HCT116 (cell line): ENCODE measurements at regions not wholly inside any gene's neighbourhood (a gene's known extent, or its start where the extent isn't known, plus 50 kb on each side); places are given as distances from the start of the nearest gene placed in this dataset.

Experiments
- ATAC-seq: fragments of 200-7000 bp; cut with Tn5 transposase; 2 replicates; pipeline ENCODE4 v1.9.1; 2020; ENCODE audit warnings: mild to moderate bottlenecking, moderate library complexity
- BruUV-seq: library from RNA; stranded (reverse); fragments of 400-500 nt; replicated peaks from 2 replicates; lab custom pipeline; 2021; lab: Mats Ljungman, UMichigan
- CTCF ChIA-PET: fragments of 300-600 bp; sonication (Branson Sonifier 250); formaldehyde crosslinking; loops from one replicate; lab custom pipeline; 2021; ENCODE audit warnings: antibody characterized with exemption; lab: Charles Lee
- POLR2A ChIA-PET: fragments of 300-600, 350-600 bp; sonication (Branson Sonifier 250); formaldehyde crosslinking; loops from one replicate; lab custom pipeline; 2021; ENCODE audit warnings: antibody characterized with exemption; lab: Charles Lee
- RAD21 ChIA-PET, 2 experiments: fragments of 300-600 bp; sonication (Branson Sonifier 250); formaldehyde crosslinking; loops; one replicate each; lab custom pipeline; 2023; ENCODE audit warnings: low total read pairs in 2 of 2; ENCODE audit not compliant: uncharacterized antibody in 2 of 2, unreplicated experiment in 2 of 2, low non-redundant PET in 1 of 2; lab: Charles Lee
- DNase-seq: peaks from one replicate; pipeline ENCODE4 v3.0.0-alpha.2; 2010; ENCODE audit warnings: low read depth, low spot score
- H2AFZ ChIP-seq: fragments of 200-600 bp; shearing (Covaris generic), sonication (generic); 2 replicates; pipeline ENCODE4 v1.6.1; 2017; ENCODE audit warnings: low read depth, mixed run types, mixed read lengths, antibody characterized with exemption, low read length; ENCODE audit not compliant: poor library complexity, severe bottlenecking
- H3K27ac ChIP-seq: 2 replicates; pipeline ENCODE4 v1.5.1; 2012; ENCODE audit warnings: low read depth, low read length
- H3K27me3 ChIP-seq: fragments of 200-600 bp; sonication (generic); 2 replicates; pipeline ENCODE4 v1.6.1; 2016; ENCODE audit warnings: mixed run types, low read length, mixed read lengths; ENCODE audit not compliant: insufficient read depth
- H3K36me3 ChIP-seq, 2 experiments: fragments of 200-500 bp in 1 of 2; fragments of 200-600 bp in 1 of 2; sonication (Bioruptor generic) in 1 of 2; sonication (generic) in 1 of 2; 2 replicates each; pipeline versions ENCODE4 v1.5.1 to v1.6.1; 2014 to 2016; ENCODE audit warnings: low read length in 2 of 2, inconsistent platforms in 1 of 2, mixed read lengths in 1 of 2, mixed run types in 1 of 2; ENCODE audit not compliant: insufficient read depth in 2 of 2, control insufficient read depth in 1 of 2
- H3K4me1 ChIP-seq, 2 experiments: fragments of 200-600 bp in 1 of 2; sonication (generic) in 1 of 2; 2 replicates each; pipeline versions ENCODE4 v1.5.1 to v1.6.1; 2012 to 2017; ENCODE audit warnings: low read length in 2 of 2, inconsistent platforms in 1 of 2, mild to moderate bottlenecking in 1 of 2, mixed read lengths in 1 of 2, mixed run types in 1 of 2, moderate library complexity in 1 of 2; ENCODE audit not compliant: insufficient read depth in 2 of 2, control insufficient read depth in 1 of 2
- H3K4me2 ChIP-seq: fragments of 200-600 bp; sonication (generic); 2 replicates; pipeline ENCODE4 v1.6.1; 2017; ENCODE audit warnings: mixed run types, low read length, mixed read lengths
- H3K4me3 ChIP-seq, 2 experiments: fragments of 200-600 bp in 1 of 2; sonication (generic) in 1 of 2; replicated peaks in 1 of 2; 2 replicates each; pipeline ENCODE4 v1.5.1; 2011 to 2016; ENCODE audit warnings: low read length in 2 of 2, control low read depth in 1 of 2, low read depth in 1 of 2, mild to moderate bottlenecking in 1 of 2, mixed read lengths in 1 of 2, mixed run types in 1 of 2
- H3K79me2 ChIP-seq: fragments of 200-600 bp; sonication (generic); 2 replicates; pipeline ENCODE4 v1.6.1; 2017; ENCODE audit warnings: mild to moderate bottlenecking, mixed run types, low read length, moderate library complexity, mixed read lengths; ENCODE audit not compliant: insufficient read depth
- H3K9ac ChIP-seq: fragments of 200-600 bp; sonication (generic); 2 replicates; pipeline ENCODE4 v1.6.1; 2016; ENCODE audit warnings: low read length, mixed read lengths
- H3K9me2 ChIP-seq: fragments of 200-600 bp; sonication (generic), shearing (Covaris generic); 2 replicates; pipeline ENCODE4 v1.6.1; 2017; ENCODE audit warnings: mixed run types, mild to moderate bottlenecking, moderate library complexity; ENCODE audit not compliant: insufficient read depth
- H3K9me3 ChIP-seq, 2 experiments: fragments of 200-500 bp in 1 of 2; fragments of 200-600 bp in 1 of 2; sonication (Bioruptor generic) in 1 of 2; sonication (generic) in 1 of 2; 2 replicates each; pipeline ENCODE4 v1.6.1; 2014 to 2017; ENCODE audit warnings: low read length in 2 of 2, mixed read lengths in 2 of 2, inconsistent platforms in 1 of 2, low read depth in 1 of 2, mild to moderate bottlenecking in 1 of 2, mixed run types in 1 of 2, moderate library complexity in 1 of 2; ENCODE audit not compliant: control insufficient read depth in 1 of 2, insufficient read depth in 1 of 2
- H4K20me1 ChIP-seq: fragments of 200-600 bp; sonication (generic), shearing (Covaris generic); 2 replicates; pipeline ENCODE4 v1.6.1; 2017; ENCODE audit warnings: mixed run types, mild to moderate bottlenecking, moderate library complexity; ENCODE audit not compliant: insufficient read depth
- EGR1 ChIP-seq: IDR thresholded peaks from 2 replicates; pipeline ENCODE4 v1.6.1; 2012; ENCODE audit warnings: low read depth
- JUND ChIP-seq: IDR thresholded peaks from 2 replicates; pipeline ENCODE4 v1.6.1; 2012
- POLR2A ChIP-seq: IDR thresholded peaks from 2 replicates; pipeline ENCODE4 v1.7.0; 2011; ENCODE audit warnings: borderline replicate concordance; ENCODE audit not compliant: insufficient read depth, insufficient read length; ENCODE audit errors: extremely low read depth
- POLR2AphosphoS5 ChIP-seq: IDR thresholded peaks from 2 replicates; pipeline ENCODE4 v1.6.1; 2011; ENCODE audit warnings: mild to moderate bottlenecking, low read depth, low read length, moderate library complexity
- RAD21 ChIP-seq: IDR thresholded peaks from 2 replicates; pipeline ENCODE4 v1.6.1; 2012; ENCODE audit warnings: low read depth, mild to moderate bottlenecking
- SIN3A ChIP-seq: IDR thresholded peaks from 2 replicates; pipeline ENCODE4 v1.6.1; 2012; ENCODE audit warnings: low read depth
- SRF ChIP-seq: IDR thresholded peaks from 2 replicates; pipeline ENCODE4 v1.6.1; 2012; ENCODE audit warnings: low read depth
- intact Hi-C: fragments of 100-400 bp; cut with micrococcal nuclease; formaldehyde crosslinking; loops from 2 replicates; pipeline ENCODE4 v1.10.0; 2022
- TF ChIP-seq, protein P1 (sequence below): IDR thresholded peaks from 2 replicates; pipeline ENCODE4 v1.6.1; 2012; ENCODE audit warnings: low read depth
- TF ChIP-seq, protein P2 (sequence below): IDR thresholded peaks from 2 replicates; pipeline ENCODE4 v1.6.1; 2012
- TF ChIP-seq, protein P3 (sequence below): IDR thresholded peaks from 2 replicates; pipeline ENCODE4 v1.6.1; 2011; ENCODE audit warnings: mild to moderate bottlenecking, low read length, moderate library complexity; ENCODE audit not compliant: insufficient replicate concordance; ENCODE audit errors: extremely low read depth

DNA sequence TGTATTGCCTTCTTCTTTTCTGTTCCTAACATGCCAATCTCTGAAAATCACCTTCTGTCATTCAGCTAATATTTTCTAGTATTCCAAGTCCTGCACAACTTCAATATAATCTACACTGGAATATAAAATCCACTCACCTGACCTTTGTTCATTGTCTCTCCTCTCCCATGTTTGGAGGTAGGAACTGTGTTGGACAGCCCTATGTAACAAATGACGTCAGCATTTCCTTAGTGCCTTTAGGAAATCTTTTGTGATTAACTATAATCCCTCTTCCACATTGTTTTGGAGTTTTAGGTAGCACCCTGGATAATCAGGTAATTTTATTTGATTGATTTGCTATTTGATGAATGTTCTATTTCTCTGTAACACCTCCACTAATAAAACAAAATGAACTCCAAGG lies 814.8 kb upstream of the PRKX start:
- H4K20me1 ChIP-seq = no peaks in the 10 kb centered on the region
- no peak overlapping the region for H3K9ac ChIP-seq
- TF ChIP-seq SIN3A = no peak
- no peak for TF ChIP-seq RAD21
- TF ChIP-seq, protein P1, sequence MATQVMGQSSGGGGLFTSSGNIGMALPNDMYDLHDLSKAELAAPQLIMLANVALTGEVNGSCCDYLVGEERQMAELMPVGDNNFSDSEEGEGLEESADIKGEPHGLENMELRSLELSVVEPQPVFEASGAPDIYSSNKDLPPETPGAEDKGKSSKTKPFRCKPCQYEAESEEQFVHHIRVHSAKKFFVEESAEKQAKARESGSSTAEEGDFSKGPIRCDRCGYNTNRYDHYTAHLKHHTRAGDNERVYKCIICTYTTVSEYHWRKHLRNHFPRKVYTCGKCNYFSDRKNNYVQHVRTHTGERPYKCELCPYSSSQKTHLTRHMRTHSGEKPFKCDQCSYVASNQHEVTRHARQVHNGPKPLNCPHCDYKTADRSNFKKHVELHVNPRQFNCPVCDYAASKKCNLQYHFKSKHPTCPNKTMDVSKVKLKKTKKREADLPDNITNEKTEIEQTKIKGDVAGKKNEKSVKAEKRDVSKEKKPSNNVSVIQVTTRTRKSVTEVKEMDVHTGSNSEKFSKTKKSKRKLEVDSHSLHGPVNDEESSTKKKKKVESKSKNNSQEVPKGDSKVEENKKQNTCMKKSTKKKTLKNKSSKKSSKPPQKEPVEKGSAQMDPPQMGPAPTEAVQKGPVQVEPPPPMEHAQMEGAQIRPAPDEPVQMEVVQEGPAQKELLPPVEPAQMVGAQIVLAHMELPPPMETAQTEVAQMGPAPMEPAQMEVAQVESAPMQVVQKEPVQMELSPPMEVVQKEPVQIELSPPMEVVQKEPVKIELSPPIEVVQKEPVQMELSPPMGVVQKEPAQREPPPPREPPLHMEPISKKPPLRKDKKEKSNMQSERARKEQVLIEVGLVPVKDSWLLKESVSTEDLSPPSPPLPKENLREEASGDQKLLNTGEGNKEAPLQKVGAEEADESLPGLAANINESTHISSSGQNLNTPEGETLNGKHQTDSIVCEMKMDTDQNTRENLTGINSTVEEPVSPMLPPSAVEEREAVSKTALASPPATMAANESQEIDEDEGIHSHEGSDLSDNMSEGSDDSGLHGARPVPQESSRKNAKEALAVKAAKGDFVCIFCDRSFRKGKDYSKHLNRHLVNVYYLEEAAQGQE = no peak
- TF ChIP-seq SRF = no peak
- TF ChIP-seq, protein P2, sequence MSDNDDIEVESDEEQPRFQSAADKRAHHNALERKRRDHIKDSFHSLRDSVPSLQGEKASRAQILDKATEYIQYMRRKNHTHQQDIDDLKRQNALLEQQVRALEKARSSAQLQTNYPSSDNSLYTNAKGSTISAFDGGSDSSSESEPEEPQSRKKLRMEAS = no peak
- no peak for TF ChIP-seq POLR2AphosphoS5
- no peak for TF ChIP-seq JUND
- TF ChIP-seq EGR1 = no peak
- TF ChIP-seq, protein P3, sequence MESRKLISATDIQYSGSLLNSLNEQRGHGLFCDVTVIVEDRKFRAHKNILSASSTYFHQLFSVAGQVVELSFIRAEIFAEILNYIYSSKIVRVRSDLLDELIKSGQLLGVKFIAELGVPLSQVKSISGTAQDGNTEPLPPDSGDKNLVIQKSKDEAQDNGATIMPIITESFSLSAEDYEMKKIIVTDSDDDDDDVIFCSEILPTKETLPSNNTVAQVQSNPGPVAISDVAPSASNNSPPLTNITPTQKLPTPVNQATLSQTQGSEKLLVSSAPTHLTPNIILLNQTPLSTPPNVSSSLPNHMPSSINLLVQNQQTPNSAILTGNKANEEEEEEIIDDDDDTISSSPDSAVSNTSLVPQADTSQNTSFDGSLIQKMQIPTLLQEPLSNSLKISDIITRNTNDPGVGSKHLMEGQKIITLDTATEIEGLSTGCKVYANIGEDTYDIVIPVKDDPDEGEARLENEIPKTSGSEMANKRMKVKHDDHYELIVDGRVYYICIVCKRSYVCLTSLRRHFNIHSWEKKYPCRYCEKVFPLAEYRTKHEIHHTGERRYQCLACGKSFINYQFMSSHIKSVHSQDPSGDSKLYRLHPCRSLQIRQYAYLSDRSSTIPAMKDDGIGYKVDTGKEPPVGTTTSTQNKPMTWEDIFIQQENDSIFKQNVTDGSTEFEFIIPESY = no peak
- TF ChIP-seq POLR2A = no peak
- TF ChIP-seq, all 23 proteins: peak for 0
- ATAC-seq (no peak), DNase-seq (no peak)
- H3K4me3 ChIP-seq = no peak overlapping the region
- POLR2A ChIA-PET = no interaction called here
- RAD21 ChIA-PET = no interaction called here
- BruUV-seq = no TSS peak
- no peaks in the 10 kb centered on the region for H3K9me2 ChIP-seq
- no peaks in the 10 kb centered on the region for H3K36me3 ChIP-seq
- intact Hi-C loops = no loop called here
- no peak overlapping the region for H3K4me2 ChIP-seq
- no peak overlapping the region for H3K27ac ChIP-seq
- H3K79me2 ChIP-seq = no peaks in the 10 kb centered on the region
- no peak overlapping the region for H2AFZ ChIP-seq
- CTCF ChIA-PET = no interaction called here
- H3K9me3 ChIP-seq = no peaks in the 10 kb centered on the region
- no peaks in the 10 kb centered on the region for H3K27me3 ChIP-seq
- H3K4me1 ChIP-seq = no peaks in the 10 kb centered on the region
